Adrenal gland (tissue), 9 donors: ENCODE measurements at regions not wholly inside any gene's neighbourhood (a gene's known extent, or its start where the extent isn't known, plus 50 kb on each side); places are given as distances from the start of the nearest gene placed in this dataset.

Source experiments
- DNase-seq, 7 donors: peaks; one replicate each; pipeline ENCODE4 v3.0.0-alpha.2; 2019 to 2020
- H3K27ac ChIP-seq, 5 donors: fragments of 200-600 bp; sonication (generic) in 4 of 5; 1 replicate in 3 of 5; 2 replicates in 2 of 5; pipeline versions ENCODE4 v1.5.1 to v1.8.0; 2016 to 2020; ENCODE audit warnings: mild to moderate bottlenecking in 1 of 5
- H3K27me3 ChIP-seq: fragments of 200-600 bp; 2 replicates; pipeline ENCODE4 v1.8.0; 2021
- H3K36me3 ChIP-seq, 2 donors: fragments of 200-600 bp; replicated peaks in 1 of 2; 1 replicate in 1 of 2; 2 replicates in 1 of 2; pipeline versions ENCODE4 v1.5.1 to v1.8.0; 2018 to 2022
- H3K4me1 ChIP-seq, 2 donors: fragments of 200-600 bp; replicated peaks in 1 of 2; 1 replicate in 1 of 2; 2 replicates in 1 of 2; pipeline versions ENCODE4 v1.5.1 to v1.8.0; 2018 to 2021
- H3K4me3 ChIP-seq, 4 donors: fragments of 200-600 bp; sonication (generic) in 3 of 4; one replicate each; pipeline ENCODE4 v1.5.1; 2016 to 2018
- H3K9me3 ChIP-seq, 3 donors: fragments of 200-600 bp; sonication (generic) in 1 of 3; replicated peaks in 1 of 3; 1 replicate in 2 of 3; 2 replicates in 1 of 3; pipeline versions ENCODE4 v1.5.1 to v1.8.0; 2016 to 2021
- POLR2A ChIP-seq, 2 donors: fragments of 450-650 bp; IDR thresholded peaks; one replicate each; pipeline ENCODE4 v1.6.1; 2017; ENCODE audit warnings: antibody characterized with exemption in 2 of 2, mild to moderate bottlenecking in 2 of 2, moderate library complexity in 1 of 2
- WGBS, 4 donors: extraction: QIAGEN DNeasy Blood & Tissue Kit in 2 of 4; methylation state at CpG; one replicate each; pipeline versions ENCODE4 v1.1.5 to v1.1.7; 2013 to 2017; 5-methylcytosine and 5-hydroxymethylcytosine counted together
- intact Hi-C, 2 donors: fragments of 100-400 bp; cut with DNase I; formaldehyde crosslinking; loops; one replicate each; pipeline versions ENCODE4 v1.14.1 to v1.15.0; 2022 to 2023
- TF ChIP-seq, protein P1 (sequence below), 6 experiments: fragments of 450-650 bp in 4 of 6; fragments of 200-600 bp in 2 of 6; sonication (generic) in 1 of 6; IDR thresholded peaks; 1 replicate in 5 of 6; 2 replicates in 1 of 6; pipeline versions ENCODE4 v1.5.1 to v1.8.0; 2016 to 2021; ENCODE audit warnings: antibody characterized with exemption in 6 of 6, mild to moderate bottlenecking in 2 of 6, moderate library complexity in 1 of 6
- donor health status: healthy with polysubstance abuse.
- donor health status: Bipolar disorder and iron deficiency.
- donor health status: DM: yes; HTN: yes; CAD: no.
- donor health status: DM: no; HTN: no; CAD: no.
- donor health status: DM: no; HTN: no; CAD: no.

DNA sequence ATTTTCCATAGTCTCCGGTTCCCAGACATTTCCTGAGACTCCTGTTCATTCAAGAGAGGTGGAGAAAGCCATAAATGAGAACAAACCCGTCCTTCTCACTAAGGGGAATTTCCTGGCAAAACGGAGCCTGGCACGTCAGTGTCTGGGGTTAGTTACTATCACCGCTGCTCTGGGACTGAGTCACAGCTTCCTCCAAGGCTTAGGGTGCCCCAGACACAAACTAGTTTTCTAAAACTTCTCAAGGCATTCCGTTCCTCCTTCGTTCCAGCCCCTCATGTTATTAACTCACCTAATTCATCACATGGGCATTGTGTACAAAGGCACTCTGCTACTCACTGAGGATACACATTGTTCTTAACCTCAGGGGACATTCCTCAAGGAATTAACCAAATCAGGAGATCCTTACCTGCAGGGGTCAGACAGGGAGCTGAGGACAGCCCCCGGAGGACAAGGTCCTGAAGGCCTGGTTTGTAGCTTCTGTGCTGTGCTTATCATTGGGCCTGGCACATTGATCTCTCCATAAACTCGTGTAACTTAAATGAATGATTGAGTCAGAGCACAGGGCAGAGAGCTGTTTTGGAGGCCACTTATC is 103.0 kb upstream of the KLF6 start:
- DNase-seq: peak; percentile 41 to 81 (median 71)
- peak overlapping the region; percentile 51 to 87 (median 79) for H3K27ac ChIP-seq
- WGBS, 4 donors: 36 to 53% (median 41%) methylated on average over 8 to 9 of the region's 9 CpGs

DNA sequence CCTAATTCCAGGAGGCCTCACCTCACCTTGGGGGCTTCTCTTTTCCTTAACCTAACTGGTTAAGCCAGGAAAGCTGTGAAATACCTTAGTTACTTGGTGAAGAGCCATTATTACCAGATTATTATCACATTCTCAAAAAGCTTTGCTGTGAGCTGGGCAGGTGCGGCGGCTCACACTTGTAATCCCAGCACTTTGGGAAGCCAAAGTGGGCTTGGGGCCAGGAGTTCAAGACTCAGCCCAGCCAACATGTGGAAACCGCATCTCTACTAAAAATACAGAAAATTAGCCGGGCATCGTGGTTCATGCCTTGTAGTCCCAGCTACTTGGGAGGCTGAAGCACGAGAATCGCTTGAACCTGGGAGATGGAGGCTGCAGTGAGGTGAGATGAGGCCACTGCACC is 102.4 kb upstream of the KLF6 start:
- 92 to 98% (median 96%) methylated on average over 7 of the region's 7 CpGs for WGBS, 4 donors
- Histone ChIP-seq H3K27me3 (no peaks in the 10 kb centered on the region), H3K36me3 (no peaks in the 10 kb centered on the region), H3K27ac (peak overlapping the region; percentile 51 to 81 (median 79)), H3K4me3 (no peak overlapping the region), H3K9me3 (no peaks in the 10 kb centered on the region), H3K4me1 (peaks cover 22 to 24% of the 10 kb centered on the region in 2 donors)
- intact Hi-C loops: no loop called here
- TF ChIP-seq, protein P1, sequence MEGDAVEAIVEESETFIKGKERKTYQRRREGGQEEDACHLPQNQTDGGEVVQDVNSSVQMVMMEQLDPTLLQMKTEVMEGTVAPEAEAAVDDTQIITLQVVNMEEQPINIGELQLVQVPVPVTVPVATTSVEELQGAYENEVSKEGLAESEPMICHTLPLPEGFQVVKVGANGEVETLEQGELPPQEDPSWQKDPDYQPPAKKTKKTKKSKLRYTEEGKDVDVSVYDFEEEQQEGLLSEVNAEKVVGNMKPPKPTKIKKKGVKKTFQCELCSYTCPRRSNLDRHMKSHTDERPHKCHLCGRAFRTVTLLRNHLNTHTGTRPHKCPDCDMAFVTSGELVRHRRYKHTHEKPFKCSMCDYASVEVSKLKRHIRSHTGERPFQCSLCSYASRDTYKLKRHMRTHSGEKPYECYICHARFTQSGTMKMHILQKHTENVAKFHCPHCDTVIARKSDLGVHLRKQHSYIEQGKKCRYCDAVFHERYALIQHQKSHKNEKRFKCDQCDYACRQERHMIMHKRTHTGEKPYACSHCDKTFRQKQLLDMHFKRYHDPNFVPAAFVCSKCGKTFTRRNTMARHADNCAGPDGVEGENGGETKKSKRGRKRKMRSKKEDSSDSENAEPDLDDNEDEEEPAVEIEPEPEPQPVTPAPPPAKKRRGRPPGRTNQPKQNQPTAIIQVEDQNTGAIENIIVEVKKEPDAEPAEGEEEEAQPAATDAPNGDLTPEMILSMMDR (IDR thresholded peaks at IDR 0.05): no peak
- TF ChIP-seq POLR2A (IDR thresholded peaks at IDR 0.05): no peak
- DNase-seq: peak in 2 of 7 donors; percentile 17 to 30

More for the DNA sequence above, 103.0 kb upstream of the KLF6 start:
- Histone ChIP-seq H3K9me3 (no peaks in the 10 kb centered on the region), H3K4me1 (peaks cover 22 to 24% of the 10 kb centered on the region in 2 donors), H3K36me3 (no peaks in the 10 kb centered on the region), H3K27me3 (no peaks in the 10 kb centered on the region), H3K4me3 (no peak overlapping the region)
- intact Hi-C loops: no loop called here
- TF ChIP-seq, protein P1 (IDR thresholded peaks at IDR 0.05): no peak
- TF ChIP-seq POLR2A (IDR thresholded peaks at IDR 0.05): peak in 1 of 2 donors; percentile 23

DNA sequence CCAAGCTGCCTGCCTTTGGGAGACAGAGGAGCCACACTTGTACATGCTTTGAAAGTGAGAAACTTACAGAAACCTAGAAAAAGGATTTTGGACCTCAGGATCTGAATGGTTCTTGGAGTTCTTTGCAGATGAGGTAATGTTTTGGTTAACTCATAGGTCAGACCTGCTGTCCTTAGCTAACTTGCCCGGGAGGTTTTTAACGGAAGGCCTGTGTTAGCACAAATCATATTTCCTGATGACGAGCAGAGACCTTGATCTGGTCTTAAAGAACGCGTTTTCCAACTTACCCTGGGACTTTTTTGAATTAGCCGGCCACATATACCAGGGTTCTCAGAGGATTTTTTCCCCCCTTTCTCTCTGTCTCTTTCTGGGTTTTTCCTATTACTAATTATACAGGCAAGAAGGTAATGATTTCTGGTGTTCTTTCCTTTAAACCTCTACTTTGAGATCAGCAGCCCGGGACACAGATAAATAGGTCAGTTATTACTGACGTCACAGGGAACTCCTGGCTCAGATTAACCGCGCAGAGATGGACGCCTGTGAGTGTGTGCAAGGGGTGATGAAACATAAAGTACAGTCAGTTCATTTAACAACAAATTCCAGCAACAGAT is 101.7 kb upstream of the KLF6 start:
- no peaks in the 10 kb centered on the region for H3K9me3 ChIP-seq
- H3K27ac ChIP-seq: peak overlapping the region; percentile 51 to 81 (median 79)
- peak; percentile 58 to 88 (median 72) for DNase-seq
- H3K27me3 ChIP-seq: no peaks in the 10 kb centered on the region
- H3K4me1 ChIP-seq: peaks cover 22 to 24% of the 10 kb centered on the region in 2 donors
- TF ChIP-seq, protein P1 (IDR thresholded peaks at IDR 0.05): no peak
- no peak for TF ChIP-seq POLR2A (IDR thresholded peaks at IDR 0.05)
- no peaks in the 10 kb centered on the region for H3K36me3 ChIP-seq
- WGBS, 4 donors: 10 to 26% (median 19%) methylated on average over 11 of the region's 11 CpGs
- intact Hi-C loops: no loop called here
- no peak overlapping the region for H3K4me3 ChIP-seq

DNA sequence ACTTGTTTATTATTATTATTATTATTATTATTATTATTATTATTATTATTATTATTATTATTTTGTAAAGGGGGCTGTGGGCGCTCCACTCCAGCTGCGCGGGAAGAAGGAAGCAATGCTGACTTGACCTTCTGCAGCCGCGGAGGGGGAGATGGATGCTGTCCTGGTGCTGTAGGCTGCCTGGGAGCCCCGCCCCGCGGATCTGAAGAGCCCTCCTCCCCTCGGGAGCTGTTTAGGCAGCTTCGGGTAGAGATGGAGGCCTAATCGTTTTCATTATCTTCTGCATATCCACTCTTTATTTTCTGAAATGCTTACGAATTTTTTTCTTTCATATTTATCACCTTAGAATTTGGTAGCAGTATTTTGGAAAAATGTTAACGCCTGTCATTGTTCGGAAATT is 101.2 kb upstream of the KLF6 start:
- Histone ChIP-seq H3K9me3 (no peaks in the 10 kb centered on the region), H3K27ac (peak overlapping the region; percentile 51 to 81 (median 79)), H3K27me3 (no peaks in the 10 kb centered on the region), H3K36me3 (no peaks in the 10 kb centered on the region), H3K4me1 (peaks cover 22 to 24% of the 10 kb centered on the region in 2 donors), H3K4me3 (no peak overlapping the region)
- DNase-seq: peak in 5 of 7 donors; percentile 30 to 67 (median 42)
- intact Hi-C loops: no loop called here
- TF ChIP-seq, protein P1 (IDR thresholded peaks at IDR 0.05): no peak
- TF ChIP-seq POLR2A (IDR thresholded peaks at IDR 0.05): no peak
- WGBS, 4 donors: 39 to 52% (median 45%) methylated on average over 14 of the region's 14 CpGs
